Gastroesophageal sphincter (tissue), 3 donors: ENCODE measurements at regions not wholly inside any gene's neighbourhood (a gene's known extent, or its start where the extent isn't known, plus 50 kb on each side); places are given as distances from the start of the nearest gene placed in this dataset.

Experiments used
- CTCF ChIP-seq, 4 experiments: fragments of 200-600 bp in 2 of 4; fragments of 450-650 bp in 2 of 4; sonication (generic) in 1 of 4; IDR thresholded peaks; one replicate each; pipeline ENCODE4 v1.5.1; 2017 to 2019; ENCODE audit warnings: antibody characterized with exemption in 4 of 4, mild to moderate bottlenecking in 2 of 4, moderate library complexity in 2 of 4
- EP300 ChIP-seq: sonication (generic); formaldehyde crosslinking; IDR thresholded peaks from one replicate; pipeline ENCODE4 v1.6.1; 2017; ENCODE audit warnings: antibody characterized with exemption, mild to moderate bottlenecking
- POLR2A ChIP-seq, 2 donors: fragments of 450-650 bp; IDR thresholded peaks; one replicate each; pipeline ENCODE4 v1.6.1; 2017; ENCODE audit warnings: antibody characterized with exemption in 2 of 2, mild to moderate bottlenecking in 2 of 2, moderate library complexity in 1 of 2
- POLR2AphosphoS5 ChIP-seq: sonication (generic); formaldehyde crosslinking; IDR thresholded peaks from one replicate; pipeline ENCODE4 v1.6.1; 2017; ENCODE audit warnings: antibody characterized with exemption

DNA sequence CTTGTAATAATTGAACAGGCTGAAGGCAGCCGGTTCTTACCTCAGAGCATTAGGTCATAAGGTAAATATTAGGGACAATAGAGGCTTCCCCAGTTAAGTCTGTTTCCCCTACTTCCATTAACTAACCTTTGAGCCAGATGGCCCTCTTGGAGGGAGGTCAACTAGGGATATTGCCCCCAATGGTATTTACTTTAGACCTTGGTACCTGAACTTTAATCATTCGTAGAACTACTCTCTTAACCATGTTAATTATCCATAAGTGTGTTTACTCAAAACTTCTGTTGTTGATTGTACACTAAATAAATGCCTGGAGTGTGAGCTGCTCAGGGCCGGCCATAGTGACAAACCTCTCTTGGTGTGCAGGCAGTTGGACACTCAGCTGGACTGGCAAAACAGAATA, 1843.5 kb upstream of the AGA start:
- TF ChIP-seq CTCF (IDR thresholded peaks at IDR 0.05) (no peak), POLR2AphosphoS5 (no peak), POLR2A (IDR thresholded peaks at IDR 0.05) (no peak), EP300 (no peak)
